Activated CD4-positive, CD25-positive, alpha-beta regulatory T cell treated with anti-CD3 and anti-CD28 coated beads, Interleukin-2, amount 50 U/mL, for 72 hours (primary cell): ENCODE measurements at regions not wholly inside any gene's neighbourhood (a gene's known extent, or its start where the extent isn't known, plus 50 kb on each side); places are given as distances from the start of the nearest gene placed in this dataset.
"Not testable (repeated sequence)": the region's sequence is repeated elsewhere in the genome, so short reads cannot be mapped to it uniquely, and the experiment has no call there.

Source experiments
- DNase-seq: peaks from one replicate; pipeline ENCODE4 v3.0.0; 2021

- not testable (repeated sequence) for DNase-seq
Observed at GRCh38 chr15:22684786-22685185, 101.7 kb upstream of the NIPA1 start.

GRCh38 chr15:22699881-22700280 is 86.6 kb upstream of the NIPA1 start:
- DNase-seq = not testable (repeated sequence)

GRCh38 chr15:22710831-22711341 is 75.6 kb upstream of the NIPA1 start:
- DNase-seq = not testable (repeated sequence)

DNA sequence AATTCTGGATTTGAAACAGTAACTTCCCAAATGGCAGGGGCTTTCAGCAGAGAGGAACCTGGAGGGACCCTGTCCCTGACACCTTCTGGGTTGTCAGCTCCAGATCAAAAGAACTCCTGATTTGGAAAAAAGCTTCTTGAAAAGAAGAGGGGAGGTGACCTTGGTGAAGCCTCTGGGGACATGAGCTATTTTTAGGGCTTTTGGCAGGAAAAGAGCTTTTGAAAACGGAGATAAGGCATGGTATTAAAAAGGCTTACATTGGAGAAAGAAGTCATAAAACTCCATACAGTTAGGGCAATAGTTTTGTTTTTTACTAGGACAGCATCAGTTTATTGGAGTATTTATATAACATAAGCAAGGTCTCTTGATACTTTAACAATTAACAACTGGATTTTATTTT is 72.5 kb upstream of the NIPA1 start:
- not testable (repeated sequence) for DNase-seq

DNA sequence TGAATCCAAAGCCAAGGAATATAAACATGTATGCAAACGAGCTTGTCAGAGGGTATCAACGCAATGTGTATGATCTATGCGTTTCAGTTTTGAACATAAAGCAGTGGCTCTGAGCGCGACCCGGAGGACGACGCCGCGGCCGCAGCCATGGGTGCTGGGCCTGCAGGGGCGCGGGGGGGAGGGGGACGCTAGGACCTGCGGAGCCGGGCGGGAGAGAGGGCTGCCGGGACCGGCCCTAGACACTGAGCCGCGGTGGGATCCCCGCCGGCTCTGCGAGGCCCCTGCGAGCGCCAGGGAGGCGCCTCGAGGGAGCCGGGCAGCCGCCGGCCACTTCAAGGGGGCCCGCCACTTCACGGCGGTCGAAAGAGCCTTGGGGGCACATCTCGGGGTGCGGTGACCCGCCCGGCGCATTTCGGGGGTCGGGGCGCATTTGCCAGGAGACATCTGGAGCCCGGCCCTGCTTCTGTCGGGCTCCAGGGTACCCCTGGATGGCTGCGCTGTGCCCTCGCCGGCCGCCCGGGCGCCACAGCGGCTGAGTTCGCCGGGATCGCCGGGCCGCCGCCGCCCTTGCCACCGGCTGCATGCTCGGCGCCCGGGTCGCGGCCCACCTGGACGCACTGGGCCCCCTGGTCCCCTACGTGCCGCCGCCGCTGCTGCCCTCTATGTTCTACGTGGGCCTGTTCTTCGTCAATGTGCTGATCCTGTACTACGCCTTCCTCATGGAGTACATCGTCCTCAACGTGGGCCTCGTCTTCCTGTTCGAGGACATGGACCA is 71.9 kb upstream of the NIPA1 start:
- not testable (repeated sequence) for DNase-seq

DNA sequence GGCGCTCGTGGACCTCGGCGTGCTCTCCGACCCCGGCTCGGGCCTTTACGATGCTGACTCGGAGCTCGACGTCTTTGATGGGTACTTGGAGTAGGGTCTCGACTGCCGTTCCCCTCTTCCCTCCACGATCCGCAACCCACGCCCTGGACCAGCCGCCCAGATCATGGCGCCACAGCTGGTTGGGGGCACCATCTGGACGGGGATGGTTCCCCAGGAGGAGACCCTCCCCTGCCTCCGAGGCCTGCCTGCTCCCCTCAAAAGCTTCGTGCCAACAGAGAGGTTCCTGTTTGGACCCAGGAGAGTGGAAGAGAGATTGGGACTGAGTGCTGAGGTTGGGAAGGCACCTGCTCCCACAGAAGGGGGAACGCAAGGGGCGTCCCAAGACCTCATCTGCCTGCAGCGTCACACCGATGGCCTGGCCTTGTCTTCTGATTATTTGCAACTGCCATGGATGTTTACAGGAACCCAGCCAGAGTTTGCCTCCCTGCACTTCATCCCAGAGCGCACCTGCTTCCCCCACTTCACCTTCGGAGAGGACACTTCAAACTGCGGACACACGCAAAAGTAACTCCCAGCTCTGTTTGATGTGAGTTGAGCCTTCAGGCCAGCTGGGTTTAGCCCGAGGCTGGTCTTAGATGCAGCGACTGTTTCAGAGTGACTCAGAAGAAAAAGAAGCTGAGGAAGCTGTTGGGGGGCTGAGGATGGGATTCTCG is 71.2 kb upstream of the NIPA1 start:
- DNase-seq = not testable (repeated sequence)

DNA sequence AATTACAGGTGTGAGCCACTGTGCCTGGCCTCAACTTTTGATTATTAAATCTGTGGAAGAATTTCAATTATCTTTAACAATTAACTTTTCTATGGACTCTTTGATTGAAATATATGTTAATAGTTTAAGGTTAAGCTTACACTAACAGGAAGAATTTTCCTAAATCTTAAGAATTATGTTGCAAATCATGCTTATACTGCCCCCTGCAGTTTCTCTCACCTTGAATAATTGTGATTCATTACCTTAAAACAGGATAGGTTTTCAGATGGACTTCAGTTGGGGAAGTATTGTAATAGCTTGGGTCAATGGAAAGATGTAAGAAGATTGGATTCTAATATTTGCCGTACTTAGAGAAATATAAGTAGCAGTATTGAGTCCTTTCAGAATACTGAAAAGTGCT is 66.5 kb upstream of the NIPA1 start:
- not testable (repeated sequence) for DNase-seq

GRCh38 chr15:22726104-22726503 is 60.3 kb upstream of the NIPA1 start:
- DNase-seq = not testable (repeated sequence)

- DNase-seq = not testable (repeated sequence)
Observed at GRCh38 chr15:22735067-22735466, 51.4 kb upstream of the NIPA1 start.

GRCh38 chr15:22735781-22736180 is 50.7 kb upstream of the NIPA1 start:
- DNase-seq = no peak

GRCh38 chr15:22736200-22736599 is 50.2 kb upstream of the NIPA1 start:
- DNase-seq = not testable (repeated sequence)
